ENCODE measurements at regions not wholly inside any gene's neighbourhood (a gene's known extent, or its start where the extent isn't known, plus 50 kb on each side); places are given as distances from the start of the nearest gene placed in this dataset.

- TF ChIP-seq CTCF (conservative IDR thresholded peaks at IDR 0.05; ENCODE audit: low read depth, low read length) (no peak), EZH2 (IDR thresholded peaks at IDR 0.05; ENCODE audit: low read length, unreplicated experiment) (no peak)
These were observed 190.5 kb upstream of the HEY2 start for GRCh38 chr6:125558907-125559306.

Measured in PC-3 (cell line).